HG02798 (cell line): ENCODE measurements at regions not wholly inside any gene's neighbourhood (a gene's known extent, or its start where the extent isn't known, plus 50 kb on each side); places are given as distances from the start of the nearest gene placed in this dataset.
"Not testable (repeated sequence)": the region's sequence is repeated elsewhere in the genome, so short reads cannot be mapped to it uniquely, and the experiment has no call there.

Source experiments
- ATAC-seq: cut with Tn5 transposase; IDR thresholded peaks from one replicate; pipeline ENCODE4 v1.9.1; 2021; ENCODE audit warnings: mild to moderate bottlenecking; ENCODE audit not compliant: unreplicated experiment, poor library complexity

- not testable (repeated sequence) for ATAC-seq
These were observed 369.9 kb downstream of the ANAPC1 start for GRCh38 chr2:111514138-111514537.

DNA sequence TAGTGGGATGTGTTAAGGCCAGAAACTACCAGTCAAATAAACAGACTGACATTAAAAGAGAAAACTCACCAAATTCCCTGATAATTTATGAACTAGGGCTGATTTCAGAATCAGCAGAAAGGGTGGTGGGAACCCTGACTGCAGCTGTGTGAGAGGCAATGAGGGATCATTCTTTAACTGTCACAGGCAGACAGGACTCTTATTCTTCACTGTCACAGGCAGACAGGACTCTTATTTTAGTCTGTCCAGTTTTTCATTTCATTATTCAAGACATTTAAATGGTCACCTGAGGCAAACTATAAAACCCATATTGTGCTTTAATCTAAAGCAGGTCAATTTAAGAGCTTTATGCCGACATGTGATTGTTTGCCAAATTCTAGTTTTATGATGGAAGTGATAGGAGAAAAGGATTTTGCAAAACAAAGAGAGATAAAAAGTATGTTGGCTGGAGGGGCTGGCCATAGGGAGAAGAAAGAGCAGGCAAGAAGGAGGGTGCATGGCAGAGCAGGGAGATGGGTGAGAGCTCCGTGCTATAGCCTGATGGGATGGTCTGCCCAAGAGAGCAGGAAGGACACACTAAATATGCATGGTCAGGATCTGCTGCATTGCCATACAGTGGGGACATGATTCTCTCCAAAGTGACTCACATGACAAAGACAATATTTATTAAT is 366.8 kb downstream of the ANAPC1 start:
- not testable (repeated sequence) for ATAC-seq

GRCh38 chr2:111517721-111518053 is 366.3 kb downstream of the ANAPC1 start:
- not testable (repeated sequence) for ATAC-seq

GRCh38 chr2:111519071-111519470 is 364.9 kb downstream of the ANAPC1 start:
- ATAC-seq, result no peak

- no peak for ATAC-seq
These were observed 361.7 kb downstream of the ANAPC1 start for GRCh38 chr2:111522231-111522768.

DNA sequence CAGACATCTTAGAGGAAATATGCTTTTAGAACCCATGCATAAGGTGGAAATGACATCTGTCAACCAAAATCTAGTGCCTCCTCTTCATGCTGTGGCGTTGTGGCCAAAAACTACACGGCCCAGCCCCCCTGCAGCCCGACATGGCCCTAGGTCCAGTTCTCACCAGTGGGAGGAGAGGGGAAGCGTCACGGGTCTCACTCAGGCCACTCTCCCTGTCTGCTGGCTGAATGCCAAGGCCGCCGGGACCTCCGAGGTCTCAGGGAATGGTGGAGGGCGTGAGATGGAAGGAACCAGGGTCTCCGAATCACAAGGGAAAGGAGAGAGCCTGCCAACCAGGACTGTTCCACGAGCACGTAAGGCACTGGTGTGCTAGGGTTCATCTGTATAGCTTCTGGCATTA is 361.0 kb downstream of the ANAPC1 start:
- no peak for ATAC-seq

DNA sequence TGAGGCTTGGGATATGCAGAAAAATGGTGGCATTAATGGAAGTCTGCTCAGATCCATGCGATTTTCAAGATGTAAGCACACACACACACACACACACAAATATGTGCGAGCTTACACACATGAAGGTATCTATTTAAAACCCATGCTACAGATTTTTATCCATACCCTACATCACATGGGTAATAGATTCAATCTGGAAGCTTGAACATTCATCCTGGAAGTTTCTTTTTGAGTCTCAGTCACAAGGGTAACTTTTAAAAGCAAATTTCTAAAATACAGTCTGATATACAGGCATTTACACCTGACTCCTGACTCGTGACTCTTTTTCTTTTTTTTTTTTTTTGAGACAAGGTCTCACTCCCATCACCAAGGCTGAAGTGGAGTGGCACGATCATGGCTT is 359.0 kb downstream of the ANAPC1 start:
- not testable (repeated sequence) for ATAC-seq

DNA sequence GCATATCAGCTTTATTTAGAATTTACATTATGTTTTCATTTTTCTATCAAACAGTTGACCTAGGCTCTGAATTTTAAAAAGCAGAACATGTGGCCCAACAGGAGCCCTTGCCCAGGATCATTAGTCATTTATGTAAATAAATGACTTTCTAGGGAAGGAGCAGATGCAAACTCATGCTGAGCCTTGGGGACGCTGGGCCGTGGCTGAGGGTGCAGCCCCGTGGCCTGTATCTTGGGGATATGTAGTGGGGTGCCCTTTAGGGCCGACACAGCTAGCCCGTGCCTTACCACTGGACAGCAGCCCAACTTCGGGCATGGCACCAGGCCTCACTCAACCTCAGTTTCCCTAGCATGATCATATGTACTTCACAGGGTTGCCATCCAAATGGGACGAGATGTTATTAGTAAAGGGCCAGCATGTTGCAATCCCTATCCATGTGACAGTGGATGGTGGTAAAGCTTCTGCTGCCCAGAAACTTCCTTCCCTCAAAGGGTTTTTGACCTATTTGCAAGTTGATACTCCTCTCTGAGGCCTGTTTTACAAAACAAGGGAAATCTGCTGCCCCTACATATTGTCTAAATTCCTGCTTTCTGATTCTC is 357.9 kb downstream of the ANAPC1 start:
- ATAC-seq, result not testable (repeated sequence)

- ATAC-seq, result not testable (repeated sequence)
These were observed 356.1 kb downstream of the ANAPC1 start for GRCh38 chr2:111527707-111528400.

GRCh38 chr2:111529022-111529421 is 355.0 kb downstream of the ANAPC1 start:
- not testable (repeated sequence) for ATAC-seq

GRCh38 chr2:111530239-111530965 is 353.6 kb downstream of the ANAPC1 start:
- ATAC-seq, result not testable (repeated sequence)

DNA sequence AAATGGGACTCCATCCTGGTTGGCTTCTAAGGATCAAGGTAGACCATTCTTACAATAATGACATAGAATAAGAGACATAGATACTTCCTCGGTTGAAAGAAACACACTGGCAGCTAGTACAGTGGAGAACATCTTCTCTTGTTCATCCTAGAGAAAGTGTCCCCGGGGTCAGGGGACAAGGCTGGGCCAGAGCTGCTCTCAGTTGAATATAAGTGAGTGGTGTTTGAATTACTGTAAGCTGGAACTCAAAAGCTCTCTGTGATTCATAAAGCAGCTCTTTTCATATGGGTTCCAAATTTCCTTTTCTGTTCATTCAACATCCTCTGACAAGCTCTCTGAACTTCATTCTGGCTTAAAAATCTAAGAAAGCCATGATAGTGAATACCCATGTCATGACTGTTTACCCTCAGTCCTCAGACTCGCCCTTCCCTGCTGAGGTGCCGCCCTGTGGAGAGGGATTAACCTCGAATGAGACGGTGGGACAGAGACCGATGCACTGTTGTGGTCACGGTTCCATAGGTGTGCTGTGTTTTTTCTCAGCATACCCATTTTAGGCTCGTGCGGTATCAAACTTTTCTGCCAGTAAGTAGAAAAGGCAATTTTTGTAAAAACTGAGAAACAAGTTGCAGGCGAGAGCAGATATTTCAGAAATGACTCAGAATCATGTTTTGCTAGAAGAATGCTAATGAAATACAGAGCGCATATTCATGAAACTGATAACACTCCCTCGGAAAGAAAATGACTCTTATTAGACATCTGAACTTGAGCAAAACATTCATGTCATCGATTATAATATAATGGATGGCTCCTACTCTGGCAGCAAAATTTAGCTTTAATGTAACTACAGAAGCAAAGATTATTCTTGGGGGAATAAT is 351.1 kb downstream of the ANAPC1 start:
- not testable (repeated sequence) for ATAC-seq

DNA sequence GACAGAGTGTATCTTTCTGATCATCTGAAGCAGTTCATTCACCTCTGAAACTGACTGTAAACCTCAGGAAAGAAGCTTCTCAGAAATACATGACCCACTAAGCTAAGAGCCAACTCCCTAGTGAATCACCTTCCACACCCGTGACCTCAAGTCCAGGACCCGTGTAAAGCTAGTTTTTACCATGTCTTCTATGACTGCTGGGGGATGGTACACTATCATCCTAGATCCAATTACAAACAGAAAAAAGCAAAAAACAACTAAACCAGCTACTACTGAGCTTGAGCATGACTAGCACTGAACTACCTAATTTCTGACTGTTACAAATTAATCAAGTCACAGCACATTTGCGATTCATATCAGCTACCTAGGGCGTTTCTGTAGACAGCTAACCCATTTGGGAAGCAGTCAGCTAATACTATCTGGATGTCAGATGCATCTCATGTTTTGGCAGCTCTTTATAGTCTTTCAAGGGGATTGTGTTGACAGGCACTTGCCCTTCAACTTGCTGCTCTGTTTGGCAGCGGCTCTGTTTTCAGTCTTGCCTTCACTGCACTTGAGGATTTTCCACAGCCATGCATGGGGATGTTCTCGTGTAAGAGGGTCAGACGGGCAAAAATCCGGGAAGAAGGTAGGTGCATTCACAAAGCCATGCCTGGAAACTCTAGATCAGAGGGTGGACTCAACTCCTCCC is 350.3 kb downstream of the ANAPC1 start:
- not testable (repeated sequence) for ATAC-seq

GRCh38 chr2:111534910-111535352 is 349.1 kb downstream of the ANAPC1 start:
- no peak for ATAC-seq

DNA sequence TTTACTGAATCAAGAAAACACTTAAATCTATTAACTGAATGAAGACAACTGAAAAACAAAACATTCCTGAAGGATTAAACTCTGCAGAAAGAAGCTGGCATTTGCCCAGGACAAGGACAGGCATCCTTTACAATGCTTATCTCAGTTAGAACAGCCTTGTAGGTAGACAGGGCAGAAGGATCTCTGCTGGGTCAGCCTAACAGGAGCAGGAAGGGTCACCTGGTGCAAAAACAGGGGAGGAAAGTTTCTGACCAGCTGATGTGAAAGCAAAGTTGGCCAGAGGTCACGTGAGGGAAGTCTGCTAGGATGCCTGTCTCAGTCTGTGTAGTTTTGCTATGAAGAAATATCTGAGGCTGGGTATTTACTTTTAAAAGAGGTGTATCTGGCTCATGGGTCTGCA is 348.6 kb downstream of the ANAPC1 start:
- ATAC-seq, result no peak

- ATAC-seq, result no peak
These were observed 346.8 kb downstream of the ANAPC1 start for GRCh38 chr2:111537078-111537655.

DNA sequence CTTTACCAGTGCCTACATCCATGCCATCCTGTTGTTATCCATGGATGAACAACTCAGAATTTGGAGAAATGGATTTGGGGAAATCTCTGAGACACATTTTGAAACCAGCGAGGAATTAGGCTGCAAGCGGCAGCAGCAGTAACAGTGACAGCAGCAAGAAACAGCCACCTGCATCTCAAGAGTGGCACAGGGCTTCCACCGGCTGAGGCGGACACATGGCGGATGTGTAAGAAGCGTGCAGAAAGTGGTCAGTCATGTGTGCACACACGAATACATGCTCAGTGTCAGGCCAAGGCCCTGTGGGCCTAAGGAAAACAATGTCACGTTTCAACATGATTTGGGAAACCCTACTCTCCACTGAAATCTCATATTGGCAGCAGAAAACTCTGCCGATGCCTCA is 344.0 kb downstream of the ANAPC1 start:
- ATAC-seq, result not testable (repeated sequence)

DNA sequence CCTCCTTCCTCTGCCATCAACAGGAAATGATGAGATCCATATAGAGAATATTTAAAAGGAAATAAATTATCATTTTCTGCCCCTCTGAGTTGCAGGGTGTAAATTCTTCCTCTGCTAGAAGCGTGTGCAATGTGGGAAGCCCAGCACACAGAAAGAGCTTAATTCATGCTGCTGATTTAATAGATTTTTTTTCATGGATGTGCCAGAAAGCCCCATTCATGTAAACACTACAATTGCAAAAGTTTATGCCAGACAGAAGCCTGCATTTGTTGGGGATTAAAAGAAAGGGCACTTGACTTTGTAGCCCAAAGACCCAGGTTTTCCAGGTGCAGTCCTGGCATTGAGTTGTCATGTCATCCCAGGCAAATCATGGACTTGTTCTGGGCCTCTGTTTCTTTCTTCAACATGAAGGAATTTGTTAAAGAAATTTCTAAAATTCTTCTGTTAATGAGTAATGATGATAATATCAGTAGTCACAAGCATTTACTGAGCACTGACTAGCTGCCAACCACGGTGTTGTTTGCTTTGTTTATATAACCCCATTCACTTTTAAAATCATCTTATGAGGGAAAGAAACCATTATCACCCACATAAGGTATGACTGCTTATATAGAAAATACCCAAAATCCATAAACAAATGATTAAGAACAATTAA is 341.7 kb downstream of the ANAPC1 start:
- not testable (repeated sequence) for ATAC-seq
